Adrenal gland (tissue), 9 donors: ENCODE measurements at regions not wholly inside any gene's neighbourhood (a gene's known extent, or its start where the extent isn't known, plus 50 kb on each side); places are given as distances from the start of the nearest gene placed in this dataset.

ENCODE experiments used
- DNase-seq, 7 donors: peaks; one replicate each; pipeline ENCODE4 v3.0.0-alpha.2; 2019 to 2020
- H3K27ac ChIP-seq, 5 donors: fragments of 200-600 bp; sonication (generic) in 4 of 5; 1 replicate in 3 of 5; 2 replicates in 2 of 5; pipeline versions ENCODE4 v1.5.1 to v1.8.0; 2016 to 2020; ENCODE audit warnings: mild to moderate bottlenecking in 1 of 5
- H3K27me3 ChIP-seq: fragments of 200-600 bp; 2 replicates; pipeline ENCODE4 v1.8.0; 2021
- H3K36me3 ChIP-seq, 2 donors: fragments of 200-600 bp; replicated peaks in 1 of 2; 1 replicate in 1 of 2; 2 replicates in 1 of 2; pipeline versions ENCODE4 v1.5.1 to v1.8.0; 2018 to 2022
- H3K4me1 ChIP-seq, 2 donors: fragments of 200-600 bp; replicated peaks in 1 of 2; 1 replicate in 1 of 2; 2 replicates in 1 of 2; pipeline versions ENCODE4 v1.5.1 to v1.8.0; 2018 to 2021
- H3K4me3 ChIP-seq, 4 donors: fragments of 200-600 bp; sonication (generic) in 3 of 4; one replicate each; pipeline ENCODE4 v1.5.1; 2016 to 2018
- H3K9me3 ChIP-seq, 3 donors: fragments of 200-600 bp; sonication (generic) in 1 of 3; replicated peaks in 1 of 3; 1 replicate in 2 of 3; 2 replicates in 1 of 3; pipeline versions ENCODE4 v1.5.1 to v1.8.0; 2016 to 2021
- POLR2A ChIP-seq, 2 donors: fragments of 450-650 bp; IDR thresholded peaks; one replicate each; pipeline ENCODE4 v1.6.1; 2017; ENCODE audit warnings: antibody characterized with exemption in 2 of 2, mild to moderate bottlenecking in 2 of 2, moderate library complexity in 1 of 2
- WGBS, 4 donors: extraction: QIAGEN DNeasy Blood & Tissue Kit in 2 of 4; methylation state at CpG; one replicate each; pipeline versions ENCODE4 v1.1.5 to v1.1.7; 2013 to 2017; 5-methylcytosine and 5-hydroxymethylcytosine counted together
- intact Hi-C, 2 donors: fragments of 100-400 bp; cut with DNase I; formaldehyde crosslinking; loops; one replicate each; pipeline versions ENCODE4 v1.14.1 to v1.15.0; 2022 to 2023
- TF ChIP-seq, protein P1 (sequence below), 6 experiments: fragments of 450-650 bp in 4 of 6; fragments of 200-600 bp in 2 of 6; sonication (generic) in 1 of 6; IDR thresholded peaks; 1 replicate in 5 of 6; 2 replicates in 1 of 6; pipeline versions ENCODE4 v1.5.1 to v1.8.0; 2016 to 2021; ENCODE audit warnings: antibody characterized with exemption in 6 of 6, mild to moderate bottlenecking in 2 of 6, moderate library complexity in 1 of 6
- donor health status: healthy with polysubstance abuse.
- donor health status: Bipolar disorder and iron deficiency.
- donor health status: DM: yes; HTN: yes; CAD: no.
- donor health status: DM: no; HTN: no; CAD: no.
- donor health status: DM: no; HTN: no; CAD: no.

DNA sequence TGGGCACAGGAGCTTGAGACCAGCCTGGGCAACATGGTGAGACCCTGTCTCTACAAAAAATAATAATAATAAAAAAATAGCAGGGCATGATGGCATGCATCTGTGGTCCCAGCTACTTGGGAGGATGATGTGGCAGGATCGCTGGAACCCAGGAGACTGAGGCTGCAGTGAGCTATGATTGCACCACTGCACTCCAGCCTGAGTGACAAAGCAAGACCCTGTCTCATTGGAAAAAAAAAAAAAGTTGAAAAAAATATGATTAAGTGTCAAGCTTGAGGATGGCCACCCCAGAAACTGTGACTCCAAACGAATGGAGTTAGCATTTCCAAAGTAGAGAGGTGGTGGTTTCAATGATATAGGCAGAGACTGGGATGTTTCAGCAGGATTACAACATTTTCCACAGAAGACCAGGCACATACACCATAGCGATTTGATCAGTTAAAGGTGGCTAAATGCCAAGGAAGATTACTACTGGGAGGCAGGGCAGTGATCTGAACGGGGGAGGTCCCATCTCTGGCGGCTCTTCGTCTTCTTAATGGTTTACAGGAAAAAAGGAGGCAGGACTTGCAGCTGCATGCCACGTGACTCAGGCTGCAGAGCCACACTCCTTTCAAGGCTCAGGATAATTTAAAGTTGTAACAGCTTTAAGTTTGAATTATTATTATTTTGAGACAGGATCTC, 250.6 kb upstream of the GALNT17 start:
- TF ChIP-seq, protein P1, sequence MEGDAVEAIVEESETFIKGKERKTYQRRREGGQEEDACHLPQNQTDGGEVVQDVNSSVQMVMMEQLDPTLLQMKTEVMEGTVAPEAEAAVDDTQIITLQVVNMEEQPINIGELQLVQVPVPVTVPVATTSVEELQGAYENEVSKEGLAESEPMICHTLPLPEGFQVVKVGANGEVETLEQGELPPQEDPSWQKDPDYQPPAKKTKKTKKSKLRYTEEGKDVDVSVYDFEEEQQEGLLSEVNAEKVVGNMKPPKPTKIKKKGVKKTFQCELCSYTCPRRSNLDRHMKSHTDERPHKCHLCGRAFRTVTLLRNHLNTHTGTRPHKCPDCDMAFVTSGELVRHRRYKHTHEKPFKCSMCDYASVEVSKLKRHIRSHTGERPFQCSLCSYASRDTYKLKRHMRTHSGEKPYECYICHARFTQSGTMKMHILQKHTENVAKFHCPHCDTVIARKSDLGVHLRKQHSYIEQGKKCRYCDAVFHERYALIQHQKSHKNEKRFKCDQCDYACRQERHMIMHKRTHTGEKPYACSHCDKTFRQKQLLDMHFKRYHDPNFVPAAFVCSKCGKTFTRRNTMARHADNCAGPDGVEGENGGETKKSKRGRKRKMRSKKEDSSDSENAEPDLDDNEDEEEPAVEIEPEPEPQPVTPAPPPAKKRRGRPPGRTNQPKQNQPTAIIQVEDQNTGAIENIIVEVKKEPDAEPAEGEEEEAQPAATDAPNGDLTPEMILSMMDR (IDR thresholded peaks at IDR 0.05), result no peak
- no peak for TF ChIP-seq POLR2A (IDR thresholded peaks at IDR 0.05)
- intact Hi-C loops, result no loop called here
- Histone ChIP-seq H3K36me3 (no peaks in the 10 kb centered on the region), H3K4me3 (no peak overlapping the region), H3K9me3 (no peaks in the 10 kb centered on the region), H3K4me1 (no peaks in the 10 kb centered on the region), H3K27ac (no peak overlapping the region), H3K27me3 (peaks cover 14% of the 10 kb centered on the region)
- WGBS, 4 donors, result 32 to 41% (median 40%) methylated on average over 7 of the region's 7 CpGs
- peak in 1 of 7 donors; percentile 20 for DNase-seq

DNA sequence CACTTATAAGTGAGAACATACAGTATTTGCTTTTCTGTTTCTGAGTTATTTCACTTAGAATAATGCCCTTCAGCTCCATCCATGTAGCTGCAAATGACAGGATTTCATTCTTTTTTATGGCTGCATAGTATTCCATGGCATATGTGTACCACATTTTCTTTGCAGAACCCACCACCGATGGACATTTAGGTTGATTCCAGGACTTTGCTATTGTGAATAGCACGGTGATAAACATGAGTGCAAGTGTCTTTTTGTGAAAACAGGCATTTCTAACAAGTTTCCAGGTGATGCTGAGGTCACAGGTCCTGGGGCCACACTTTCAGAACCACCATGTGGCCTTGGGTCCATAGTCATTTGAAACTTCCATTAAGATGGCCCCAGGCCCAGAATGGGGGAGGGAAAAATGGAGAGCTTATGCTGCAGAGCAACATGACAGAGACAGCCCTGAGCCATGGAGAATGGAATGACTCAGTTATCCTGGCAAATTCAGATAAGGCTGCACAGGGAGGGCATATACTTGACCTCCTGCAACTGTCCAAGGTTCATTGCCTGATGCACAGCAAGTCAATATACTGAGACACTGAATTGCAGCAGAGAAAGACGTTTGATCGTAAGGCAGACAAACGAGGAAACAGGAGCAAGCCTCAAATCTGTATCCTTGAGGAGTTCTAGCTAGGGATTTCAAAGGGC, 248.0 kb upstream of the GALNT17 start:
- peaks cover 9% of the 10 kb centered on the region for H3K27me3 ChIP-seq
- H3K9me3 ChIP-seq, result no peaks in the 10 kb centered on the region
- H3K36me3 ChIP-seq, result no peaks in the 10 kb centered on the region
- H3K27ac ChIP-seq, result no peak overlapping the region
- no peaks in the 10 kb centered on the region for H3K4me1 ChIP-seq
- intact Hi-C loops, result no loop called here
- TF ChIP-seq POLR2A (IDR thresholded peaks at IDR 0.05), result no peak
- TF ChIP-seq, protein P1 (IDR thresholded peaks at IDR 0.05), result no peak
- DNase-seq, result peak in 1 of 7 donors; percentile 2
- H3K4me3 ChIP-seq, result no peak overlapping the region
- WGBS, 4 donors, result 49 to 67% (median 60%) methylated on average over 5 of the region's 5 CpGs

DNA sequence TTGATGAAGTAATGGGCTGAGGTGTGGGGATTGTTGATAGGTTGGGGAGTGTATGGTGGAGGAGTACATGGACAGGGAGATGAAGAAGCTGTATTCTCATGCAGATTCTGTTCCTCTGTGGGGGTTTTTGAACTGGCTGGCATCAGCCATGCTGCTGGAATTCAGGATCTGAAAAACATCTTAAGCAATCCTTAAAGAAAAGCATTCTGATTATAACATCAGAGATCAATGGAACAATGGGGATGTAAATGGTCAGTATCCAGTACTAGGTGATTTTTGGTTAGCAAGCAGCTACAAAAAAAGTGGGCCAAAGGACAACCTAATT, 247.5 kb upstream of the GALNT17 start:
- Histone ChIP-seq H3K36me3 (no peaks in the 10 kb centered on the region), H3K4me1 (no peaks in the 10 kb centered on the region), H3K27me3 (peaks cover 9% of the 10 kb centered on the region), H3K9me3 (no peaks in the 10 kb centered on the region), H3K27ac (no peak overlapping the region), H3K4me3 (no peak overlapping the region)
- TF ChIP-seq, protein P1 (IDR thresholded peaks at IDR 0.05), result no peak
- no peak for TF ChIP-seq POLR2A (IDR thresholded peaks at IDR 0.05)
- intact Hi-C loops, result no loop called here
- no peak for DNase-seq

DNA sequence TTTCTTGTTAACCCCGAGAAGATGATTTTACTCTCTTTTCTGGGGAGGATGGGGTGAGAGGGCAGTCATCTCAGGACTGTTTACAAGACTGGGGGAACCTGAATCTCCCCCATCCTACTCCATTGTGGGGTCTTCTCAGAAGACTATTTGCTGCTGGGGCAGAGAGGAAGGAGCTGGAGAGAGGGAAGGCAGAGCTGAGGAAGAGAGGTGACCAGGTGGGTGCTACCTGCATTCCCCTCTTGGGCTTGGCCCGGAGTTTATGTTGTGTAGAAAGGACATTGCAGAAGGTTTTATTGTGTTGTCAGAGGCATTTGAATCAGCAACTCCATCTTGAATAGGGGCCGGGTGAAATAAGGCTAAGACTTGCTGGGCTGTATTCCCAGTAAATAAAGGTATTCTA, 247.1 kb upstream of the GALNT17 start:
- Histone ChIP-seq H3K4me1 (no peaks in the 10 kb centered on the region), H3K4me3 (no peak overlapping the region), H3K9me3 (no peaks in the 10 kb centered on the region), H3K27ac (no peak overlapping the region), H3K27me3 (peaks cover 6% of the 10 kb centered on the region), H3K36me3 (no peaks in the 10 kb centered on the region)
- no peak for DNase-seq
- TF ChIP-seq, protein P1 (IDR thresholded peaks at IDR 0.05), result no peak
- TF ChIP-seq POLR2A (IDR thresholded peaks at IDR 0.05), result no peak
- WGBS, 4 donors, result 81 to 84% (median 83%) methylated on average over 3 of the region's 3 CpGs
- intact Hi-C loops, result no loop called here
